ENCODE measurements at regions not wholly inside any gene's neighbourhood (a gene's known extent, or its start where the extent isn't known, plus 50 kb on each side); places are given as distances from the start of the nearest gene placed in this dataset.

DNA sequence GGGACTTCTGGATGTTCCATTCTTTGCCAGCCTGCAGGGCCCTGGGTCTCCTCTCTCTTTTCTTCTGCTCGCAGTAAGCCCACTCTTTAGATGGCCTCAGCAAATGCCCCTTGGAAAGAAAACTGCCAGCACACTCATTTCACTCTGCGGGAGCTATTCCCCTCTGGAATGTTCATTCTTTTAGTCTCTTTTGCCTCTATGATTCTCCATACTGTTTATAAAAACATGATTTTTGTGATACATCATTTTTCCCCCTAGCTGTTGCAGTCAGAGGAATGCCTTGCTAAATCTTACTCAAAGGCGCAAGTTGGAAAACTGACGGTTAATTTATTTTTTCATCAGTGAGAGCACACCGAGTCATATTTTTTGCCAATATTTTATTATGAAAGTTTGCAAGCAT is 184.9 kb downstream of the SNX19 start:
- TF ChIP-seq, protein P1, sequence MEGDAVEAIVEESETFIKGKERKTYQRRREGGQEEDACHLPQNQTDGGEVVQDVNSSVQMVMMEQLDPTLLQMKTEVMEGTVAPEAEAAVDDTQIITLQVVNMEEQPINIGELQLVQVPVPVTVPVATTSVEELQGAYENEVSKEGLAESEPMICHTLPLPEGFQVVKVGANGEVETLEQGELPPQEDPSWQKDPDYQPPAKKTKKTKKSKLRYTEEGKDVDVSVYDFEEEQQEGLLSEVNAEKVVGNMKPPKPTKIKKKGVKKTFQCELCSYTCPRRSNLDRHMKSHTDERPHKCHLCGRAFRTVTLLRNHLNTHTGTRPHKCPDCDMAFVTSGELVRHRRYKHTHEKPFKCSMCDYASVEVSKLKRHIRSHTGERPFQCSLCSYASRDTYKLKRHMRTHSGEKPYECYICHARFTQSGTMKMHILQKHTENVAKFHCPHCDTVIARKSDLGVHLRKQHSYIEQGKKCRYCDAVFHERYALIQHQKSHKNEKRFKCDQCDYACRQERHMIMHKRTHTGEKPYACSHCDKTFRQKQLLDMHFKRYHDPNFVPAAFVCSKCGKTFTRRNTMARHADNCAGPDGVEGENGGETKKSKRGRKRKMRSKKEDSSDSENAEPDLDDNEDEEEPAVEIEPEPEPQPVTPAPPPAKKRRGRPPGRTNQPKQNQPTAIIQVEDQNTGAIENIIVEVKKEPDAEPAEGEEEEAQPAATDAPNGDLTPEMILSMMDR (IDR thresholded peaks at IDR 0.05) = no peak
- TF ChIP-seq POLR2A (IDR thresholded peaks at IDR 0.05) = no peak
